DND-41 (cell line): ENCODE measurements at regions not wholly inside any gene's neighbourhood (a gene's known extent, or its start where the extent isn't known, plus 50 kb on each side); places are given as distances from the start of the nearest gene placed in this dataset.
"Not testable (repeated sequence)": the region's sequence is repeated elsewhere in the genome, so short reads cannot be mapped to it uniquely, and the experiment has no call there.

Source experiments
- ATAC-seq: fragments of 200-7000 bp; cut with Tn5 transposase; 3 replicates; pipeline ENCODE4 v1.9.1; 2021; ENCODE audit warnings: low read depth; ENCODE audit not compliant: insufficient read depth
- DNase-seq: peaks from one replicate; pipeline ENCODE4 v3.0.0-alpha.2; 2020
- H2AFZ ChIP-seq: 2 replicates; pipeline ENCODE4 v1.6.0; 2012; ENCODE audit warnings: low read depth, low read length
- H3K27ac ChIP-seq: 2 replicates; pipeline ENCODE4 v1.5.1; 2012; ENCODE audit warnings: low read length, inconsistent platforms
- H3K27me3 ChIP-seq: fragments of 200-600 bp; sonication (generic); 2 replicates; pipeline ENCODE4 v1.6.0; 2012; ENCODE audit warnings: low read length, mild to moderate bottlenecking, inconsistent platforms; ENCODE audit not compliant: insufficient read depth, poor library complexity
- H3K36me3 ChIP-seq: 2 replicates; pipeline ENCODE4 v1.5.1; 2012; ENCODE audit warnings: low read length, inconsistent platforms; ENCODE audit not compliant: insufficient read depth
- H3K4me1 ChIP-seq: 2 replicates; pipeline ENCODE4 v1.5.1; 2012; ENCODE audit warnings: mild to moderate bottlenecking, low read length; ENCODE audit not compliant: insufficient read depth
- H3K4me2 ChIP-seq: 2 replicates; pipeline ENCODE4 v1.6.0; 2012; ENCODE audit warnings: mild to moderate bottlenecking, moderate library complexity, low read length, inconsistent platforms; ENCODE audit not compliant: insufficient read depth
- H3K4me3 ChIP-seq, 2 experiments: fragments of 200-600 bp in 1 of 2; shearing (Covaris generic) in 1 of 2; 2 replicates each; pipeline ENCODE4 v1.5.1; 2012 to 2016; ENCODE audit warnings: inconsistent platforms in 2 of 2, low read length in 2 of 2, mild to moderate bottlenecking in 2 of 2, low read depth in 1 of 2, moderate library complexity in 1 of 2
- H3K79me2 ChIP-seq: 2 replicates; pipeline ENCODE4 v1.6.0; 2012; ENCODE audit warnings: low read length, inconsistent platforms; ENCODE audit not compliant: insufficient read depth
- H3K9ac ChIP-seq: 2 replicates; pipeline ENCODE4 v1.6.0; 2012; ENCODE audit warnings: low read depth, mild to moderate bottlenecking, inconsistent platforms, low read length, moderate library complexity
- H3K9me3 ChIP-seq: 2 replicates; pipeline ENCODE4 v1.5.1; 2012; ENCODE audit warnings: low read length, moderate library complexity, mild to moderate bottlenecking, inconsistent platforms; ENCODE audit not compliant: insufficient read depth, severe bottlenecking
- H4K20me1 ChIP-seq: 2 replicates; pipeline ENCODE4 v1.6.0; 2012; ENCODE audit warnings: low read length; ENCODE audit not compliant: insufficient read depth
- CTCF ChIP-seq: IDR thresholded peaks from 2 replicates; pipeline ENCODE4 v1.5.1; 2012; ENCODE audit warnings: borderline replicate concordance, low read length, moderate library complexity, mild to moderate bottlenecking; ENCODE audit not compliant: poor library complexity, severe bottlenecking; ENCODE audit errors: extremely low read depth
- EZH2 ChIP-seq: IDR thresholded peaks from 3 replicates; pipeline ENCODE4 v1.6.1; 2012; ENCODE audit warnings: borderline replicate concordance, low read depth, mild to moderate bottlenecking, moderate library complexity, low read length, inconsistent platforms; ENCODE audit not compliant: severe bottlenecking

GRCh38 chr4:171342646-171343045 is 470.6 kb upstream of the GALNTL6 start:
- Histone ChIP-seq H2AFZ (no peak overlapping the region), H4K20me1 (no peaks in the 10 kb centered on the region), H3K9me3 (no peaks in the 10 kb centered on the region), H3K27ac (no peak overlapping the region), H3K4me1 (no peaks in the 10 kb centered on the region), H3K79me2 (no peaks in the 10 kb centered on the region), H3K4me2 (no peak overlapping the region), H3K27me3 (no peaks in the 10 kb centered on the region), H3K9ac (no peak overlapping the region), H3K4me3 (no peak overlapping the region), H3K36me3 (no peaks in the 10 kb centered on the region)
- ATAC-seq (no peak), DNase-seq (no peak)
- TF ChIP-seq CTCF, result no peak
- no peak for TF ChIP-seq EZH2

GRCh38 chr4:171340258-171340657 is 472.9 kb upstream of the GALNTL6 start:
- no peaks in the 10 kb centered on the region for H4K20me1 ChIP-seq
- H3K36me3 ChIP-seq, result no peaks in the 10 kb centered on the region
- no peaks in the 10 kb centered on the region for H3K9me3 ChIP-seq
- H3K27ac ChIP-seq, result no peak overlapping the region
- H3K27me3 ChIP-seq, result no peaks in the 10 kb centered on the region
- H3K79me2 ChIP-seq, result no peaks in the 10 kb centered on the region
- no peak overlapping the region for H3K4me3 ChIP-seq
- H3K4me1 ChIP-seq, result no peaks in the 10 kb centered on the region
- no peak overlapping the region for H2AFZ ChIP-seq
- no peak for ATAC-seq
- H3K9ac ChIP-seq, result no peak overlapping the region
- DNase-seq, result no peak
- H3K4me2 ChIP-seq, result no peak overlapping the region
- no peak for TF ChIP-seq EZH2
- TF ChIP-seq CTCF, result no peak

GRCh38 chr4:171334549-171334948 is 478.7 kb upstream of the GALNTL6 start:
- H3K9me3 ChIP-seq, result no peaks in the 10 kb centered on the region
- no peaks in the 10 kb centered on the region for H4K20me1 ChIP-seq
- TF ChIP-seq CTCF, result no peak
- DNase-seq (no peak), ATAC-seq (no peak)
- H2AFZ ChIP-seq, result no peak overlapping the region
- no peaks in the 10 kb centered on the region for H3K27me3 ChIP-seq
- H3K27ac ChIP-seq, result no peak overlapping the region
- no peaks in the 10 kb centered on the region for H3K4me1 ChIP-seq
- H3K4me3 ChIP-seq, result no peak overlapping the region
- H3K36me3 ChIP-seq, result no peaks in the 10 kb centered on the region
- H3K9ac ChIP-seq, result no peak overlapping the region
- H3K4me2 ChIP-seq, result no peak overlapping the region
- no peaks in the 10 kb centered on the region for H3K79me2 ChIP-seq

- Histone ChIP-seq H3K27ac (no peak overlapping the region), H4K20me1 (no peaks in the 10 kb centered on the region), H3K4me2 (no peak overlapping the region), H3K9me3 (no peaks in the 10 kb centered on the region), H2AFZ (no peak overlapping the region), H3K4me1 (no peaks in the 10 kb centered on the region), H3K79me2 (no peaks in the 10 kb centered on the region), H3K27me3 (no peaks in the 10 kb centered on the region), H3K4me3 (no peak overlapping the region), H3K9ac (no peak overlapping the region), H3K36me3 (no peaks in the 10 kb centered on the region)
- DNase-seq, result no peak
- TF ChIP-seq EZH2 (no peak), CTCF (no peak)
- ATAC-seq, result no peak
These were observed 504.5 kb upstream of the GALNTL6 start for GRCh38 chr4:171308661-171309060.

GRCh38 chr4:171298048-171298718 is 515.0 kb upstream of the GALNTL6 start:
- not testable (repeated sequence) for H3K9me3 ChIP-seq, H3K4me3 ChIP-seq, DNase-seq, H3K4me2 ChIP-seq, H3K9ac ChIP-seq, H3K27me3 ChIP-seq, H3K79me2 ChIP-seq, H3K27ac ChIP-seq, ATAC-seq, H2AFZ ChIP-seq, H3K4me1 ChIP-seq, H4K20me1 ChIP-seq, H3K36me3 ChIP-seq
